ENCODE measurements at regions not wholly inside any gene's neighbourhood (a gene's known extent, or its start where the extent isn't known, plus 50 kb on each side); places are given as distances from the start of the nearest gene placed in this dataset.

- DNase-seq (ENCODE audit: low read depth, low spot score), result no peak
- no peak for TF ChIP-seq CTCF (conservative IDR thresholded peaks at IDR 0.05)
- Mint-ChIP-seq H3K9me3 (peaks cover 26% of the 10 kb centered on the region), H3K4me1 (no peaks in the 10 kb centered on the region), H3K36me3 (ENCODE audit: low read depth) (peaks cover 21% of the 10 kb centered on the region), H3K4me3 (no peak overlapping the region), H3K27ac (ENCODE audit: unreplicated experiment) (no peak overlapping the region), H3K27me3 (ENCODE audit: low read depth) (no peaks in the 10 kb centered on the region)
These were observed 643.0 kb upstream of the CITED2 start for GRCh38 chr6:140017470-140017869.

GRCh38 chr6:140012150-140012549 lies 637.7 kb upstream of the CITED2 start:
- no peaks in the 10 kb centered on the region for H3K27me3 Mint-ChIP-seq (ENCODE audit: low read depth)
- H3K9me3 Mint-ChIP-seq, result peaks cover 17% of the 10 kb centered on the region
- TF ChIP-seq CTCF (conservative IDR thresholded peaks at IDR 0.05), result no peak
- no peak overlapping the region for H3K27ac Mint-ChIP-seq (ENCODE audit: unreplicated experiment)
- no peak for DNase-seq (ENCODE audit: low read depth, low spot score)
- peaks cover 16% of the 10 kb centered on the region for H3K4me1 Mint-ChIP-seq
- H3K4me3 Mint-ChIP-seq, result no peak overlapping the region
- peaks cover 3% of the 10 kb centered on the region for H3K36me3 Mint-ChIP-seq (ENCODE audit: low read depth)

DNA sequence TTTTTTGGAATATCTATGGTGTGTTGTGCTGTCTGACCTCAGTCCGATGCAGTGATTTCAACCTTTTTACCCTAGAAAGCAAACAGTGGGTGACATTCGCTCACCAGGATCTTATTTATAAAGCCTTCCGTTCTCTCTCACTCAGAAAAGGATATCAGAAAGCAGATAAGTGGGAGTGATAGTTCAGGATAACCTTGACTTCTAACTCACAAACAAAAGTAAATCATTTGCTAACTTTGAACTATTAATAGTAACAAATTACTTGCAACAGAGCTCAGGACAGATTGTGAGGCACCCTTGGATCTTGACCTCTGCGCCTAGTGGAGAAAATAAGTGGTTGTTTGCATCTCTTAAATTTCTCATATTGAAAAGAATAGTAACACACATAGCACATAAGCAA lies 637.1 kb upstream of the CITED2 start:
- TF ChIP-seq CTCF (conservative IDR thresholded peaks at IDR 0.05), result peak; percentile 16
- peaks cover 4% of the 10 kb centered on the region for H3K36me3 Mint-ChIP-seq (ENCODE audit: low read depth)
- H3K27me3 Mint-ChIP-seq (ENCODE audit: low read depth), result no peaks in the 10 kb centered on the region
- peaks cover 18% of the 10 kb centered on the region for H3K9me3 Mint-ChIP-seq
- DNase-seq (ENCODE audit: low read depth, low spot score), result no peak
- H3K4me1 Mint-ChIP-seq, result peaks cover 16% of the 10 kb centered on the region
- no peak overlapping the region for H3K4me3 Mint-ChIP-seq
- H3K27ac Mint-ChIP-seq (ENCODE audit: unreplicated experiment), result no peak overlapping the region

DNA sequence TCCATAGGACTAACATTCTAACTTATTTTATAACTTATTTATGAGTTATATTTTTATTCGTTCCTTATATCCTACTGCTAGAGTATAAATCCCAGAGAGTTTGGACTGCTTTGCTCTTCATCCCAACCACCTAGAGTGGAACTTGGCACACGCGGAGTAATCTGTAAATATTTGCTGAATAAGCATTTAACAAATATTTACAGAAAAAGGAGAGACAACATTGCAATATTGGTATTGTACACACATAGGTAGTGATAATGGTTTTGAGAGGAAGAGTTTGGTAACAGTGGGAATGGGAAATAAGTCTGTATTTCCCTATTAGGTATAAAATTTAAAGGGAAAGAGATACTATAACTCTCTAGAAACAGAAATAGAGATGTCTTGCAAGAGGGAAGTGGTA lies 634.8 kb upstream of the CITED2 start:
- H3K9me3 Mint-ChIP-seq, result peaks cover 15% of the 10 kb centered on the region
- no peaks in the 10 kb centered on the region for H3K27me3 Mint-ChIP-seq (ENCODE audit: low read depth)
- no peak for TF ChIP-seq CTCF (conservative IDR thresholded peaks at IDR 0.05)
- H3K4me3 Mint-ChIP-seq, result no peak overlapping the region
- peaks cover 4% of the 10 kb centered on the region for H3K36me3 Mint-ChIP-seq (ENCODE audit: low read depth)
- H3K4me1 Mint-ChIP-seq, result peaks cover 16% of the 10 kb centered on the region
- H3K27ac Mint-ChIP-seq (ENCODE audit: unreplicated experiment), result no peak overlapping the region
- no peak for DNase-seq (ENCODE audit: low read depth, low spot score)

GRCh38 chr6:140007525-140007924 lies 633.1 kb upstream of the CITED2 start:
- DNase-seq (ENCODE audit: low read depth, low spot score), result no peak
- Mint-ChIP-seq H3K9me3 (peaks cover 15% of the 10 kb centered on the region), H3K27me3 (ENCODE audit: low read depth) (no peaks in the 10 kb centered on the region), H3K36me3 (ENCODE audit: low read depth) (peaks cover 4% of the 10 kb centered on the region), H3K4me1 (peaks cover 33% of the 10 kb centered on the region), H3K4me3 (no peak overlapping the region), H3K27ac (ENCODE audit: unreplicated experiment) (no peak overlapping the region)
- no peak for TF ChIP-seq CTCF (conservative IDR thresholded peaks at IDR 0.05)

GRCh38 chr6:140003217-140003616 lies 628.8 kb upstream of the CITED2 start:
- Mint-ChIP-seq H3K36me3 (ENCODE audit: low read depth) (peaks cover 8% of the 10 kb centered on the region), H3K9me3 (peaks cover 15% of the 10 kb centered on the region), H3K4me1 (peaks cover 22% of the 10 kb centered on the region), H3K27ac (ENCODE audit: unreplicated experiment) (no peak overlapping the region), H3K27me3 (ENCODE audit: low read depth) (no peaks in the 10 kb centered on the region), H3K4me3 (no peak overlapping the region)
- TF ChIP-seq CTCF (conservative IDR thresholded peaks at IDR 0.05), result no peak
- no peak for DNase-seq (ENCODE audit: low read depth, low spot score)

Data from neural crest cell (in vitro differentiated cells).